Left lung (tissue), 4 donors: ENCODE measurements at regions not wholly inside any gene's neighbourhood (a gene's known extent, or its start where the extent isn't known, plus 50 kb on each side); places are given as distances from the start of the nearest gene placed in this dataset.

Experiments used
- ATAC-seq: fragments of 200-7000 bp; cut with Tn5 transposase; one replicate; pipeline ENCODE4 v1.9.1; 2020; ENCODE audit warnings: moderate library complexity
- DNase-seq, 4 donors: peaks; one replicate each; pipeline ENCODE4 v3.0.0-alpha.2; 2013 to 2020
- H3K27ac ChIP-seq, 2 donors: fragments of 200-600 bp; sonication (generic) in 1 of 2; one replicate each; pipeline versions ENCODE4 v1.5.0 to v1.8.0; 2020 to 2021
- H3K27me3 ChIP-seq, 2 donors: fragments of 200-600 bp; sonication (generic) in 1 of 2; one replicate each; pipeline versions ENCODE4 v1.5.0 to v1.8.0; 2020 to 2021
- H3K36me3 ChIP-seq, 2 donors: fragments of 200-600 bp; sonication (generic) in 1 of 2; one replicate each; pipeline versions ENCODE4 v1.5.0 to v1.8.0; 2020 to 2021
- H3K4me1 ChIP-seq, 2 donors: fragments of 200-600 bp; one replicate each; pipeline ENCODE4 v1.8.0; 2021
- H3K4me3 ChIP-seq, 2 donors: fragments of 200-600 bp; sonication (generic) in 1 of 2; one replicate each; pipeline versions ENCODE4 v1.5.0 to v1.8.0; 2020 to 2021; ENCODE audit warnings: mild to moderate bottlenecking in 1 of 2
- H3K9me3 ChIP-seq, 2 donors: fragments of 200-600 bp; sonication (generic) in 1 of 2; one replicate each; pipeline versions ENCODE4 v1.5.0 to v1.8.0; 2020 to 2021
- CTCF ChIP-seq, 2 donors: fragments of 200-600 bp; sonication (generic) in 1 of 2; IDR thresholded peaks; one replicate each; pipeline versions ENCODE4 v1.5.0 to v1.8.0; 2021; ENCODE audit warnings: antibody characterized with exemption in 2 of 2
- intact Hi-C, 2 donors: fragments of 100-400 bp; cut with DNase I; formaldehyde crosslinking; loops; one replicate each; pipeline versions ENCODE4 v1.11.2 to v1.14.2; 2022
- donor health status: DM: no; HTN: yes; CAD: no.
- donor health status: DM: no; HTN: no; CAD: no.

GRCh38 chr17:34703533-34703932 lies 124.2 kb downstream of the TMEM132E start:
- Histone ChIP-seq H3K27me3 (peaks cover 0 to 18% of the 10 kb centered on the region in 2 donors), H3K9me3 (no peaks in the 10 kb centered on the region), H3K4me1 (no peaks in the 10 kb centered on the region), H3K4me3 (no peak overlapping the region), H3K36me3 (no peaks in the 10 kb centered on the region), H3K27ac (no peak overlapping the region)
- DNase-seq (peak in 2 of 4 donors; percentile 29 to 56), ATAC-seq (peak; percentile 46)
- intact Hi-C loops: no loop called here
- TF ChIP-seq CTCF (IDR thresholded peaks at IDR 0.05): no peak

GRCh38 chr17:34699181-34699580 lies 119.8 kb downstream of the TMEM132E start:
- no peak for DNase-seq
- H3K4me1 ChIP-seq: no peaks in the 10 kb centered on the region
- TF ChIP-seq CTCF (IDR thresholded peaks at IDR 0.05): no peak
- no peak for ATAC-seq
- H3K4me3 ChIP-seq: no peak overlapping the region
- H3K9me3 ChIP-seq: no peaks in the 10 kb centered on the region
- intact Hi-C loops: no loop called here
- no peak overlapping the region for H3K27ac ChIP-seq
- H3K36me3 ChIP-seq: no peaks in the 10 kb centered on the region
- H3K27me3 ChIP-seq: peaks cover 0 to 18% of the 10 kb centered on the region in 2 donors

- ATAC-seq (no peak), DNase-seq (no peak)
- Histone ChIP-seq H3K4me1 (no peaks in the 10 kb centered on the region), H3K27me3 (peaks cover 0 to 6% of the 10 kb centered on the region in 2 donors), H3K27ac (no peak overlapping the region), H3K4me3 (no peak overlapping the region), H3K36me3 (no peaks in the 10 kb centered on the region), H3K9me3 (peaks cover 0 to 9% of the 10 kb centered on the region in 2 donors)
- intact Hi-C loops: no loop called here
- no peak for TF ChIP-seq CTCF (IDR thresholded peaks at IDR 0.05)
Measured at GRCh38 chr17:34692920-34693319, 113.5 kb downstream of the TMEM132E start.
